ENCODE measurements at regions not wholly inside any gene's neighbourhood (a gene's known extent, or its start where the extent isn't known, plus 50 kb on each side); places are given as distances from the start of the nearest gene placed in this dataset.

DNA sequence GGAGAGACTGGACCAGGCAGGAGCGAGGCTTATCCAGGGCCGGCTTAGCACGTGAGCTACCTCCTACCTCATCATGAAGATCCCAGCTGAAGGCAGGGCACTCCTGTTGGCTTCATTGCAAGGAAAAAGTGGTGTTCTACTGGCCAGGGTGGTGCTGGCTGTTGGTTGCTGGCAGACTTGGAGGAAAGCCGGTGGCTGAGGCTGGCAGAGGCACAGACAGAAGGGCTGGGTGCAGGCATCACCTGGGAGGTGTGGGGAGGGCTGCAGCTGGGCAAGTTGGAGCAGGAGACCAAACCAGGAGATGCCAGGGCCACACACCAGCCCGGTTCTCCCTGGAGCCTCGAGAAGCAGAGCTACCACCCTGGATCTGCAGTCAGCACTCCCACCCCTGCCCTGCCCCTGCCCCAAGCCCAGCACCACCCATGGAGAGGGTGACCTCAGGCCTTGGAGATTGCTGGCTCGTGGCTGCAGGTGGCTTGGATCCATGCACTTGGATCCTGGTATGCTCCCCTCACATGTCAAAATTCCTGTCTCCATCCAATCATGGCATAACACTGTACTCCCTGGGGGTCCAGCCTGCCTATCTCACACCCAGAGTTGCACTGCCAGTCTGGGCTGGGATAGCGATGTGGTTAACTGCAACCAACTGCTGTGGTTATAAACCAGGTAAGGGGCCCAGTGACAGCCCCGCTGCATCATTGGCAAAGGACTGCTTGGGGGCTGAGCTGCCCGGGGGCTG is 49.7 kb downstream of the GLI2 start:
- no peak for DNase-seq (ENCODE audit: low read depth in 2 of 2)

DNA sequence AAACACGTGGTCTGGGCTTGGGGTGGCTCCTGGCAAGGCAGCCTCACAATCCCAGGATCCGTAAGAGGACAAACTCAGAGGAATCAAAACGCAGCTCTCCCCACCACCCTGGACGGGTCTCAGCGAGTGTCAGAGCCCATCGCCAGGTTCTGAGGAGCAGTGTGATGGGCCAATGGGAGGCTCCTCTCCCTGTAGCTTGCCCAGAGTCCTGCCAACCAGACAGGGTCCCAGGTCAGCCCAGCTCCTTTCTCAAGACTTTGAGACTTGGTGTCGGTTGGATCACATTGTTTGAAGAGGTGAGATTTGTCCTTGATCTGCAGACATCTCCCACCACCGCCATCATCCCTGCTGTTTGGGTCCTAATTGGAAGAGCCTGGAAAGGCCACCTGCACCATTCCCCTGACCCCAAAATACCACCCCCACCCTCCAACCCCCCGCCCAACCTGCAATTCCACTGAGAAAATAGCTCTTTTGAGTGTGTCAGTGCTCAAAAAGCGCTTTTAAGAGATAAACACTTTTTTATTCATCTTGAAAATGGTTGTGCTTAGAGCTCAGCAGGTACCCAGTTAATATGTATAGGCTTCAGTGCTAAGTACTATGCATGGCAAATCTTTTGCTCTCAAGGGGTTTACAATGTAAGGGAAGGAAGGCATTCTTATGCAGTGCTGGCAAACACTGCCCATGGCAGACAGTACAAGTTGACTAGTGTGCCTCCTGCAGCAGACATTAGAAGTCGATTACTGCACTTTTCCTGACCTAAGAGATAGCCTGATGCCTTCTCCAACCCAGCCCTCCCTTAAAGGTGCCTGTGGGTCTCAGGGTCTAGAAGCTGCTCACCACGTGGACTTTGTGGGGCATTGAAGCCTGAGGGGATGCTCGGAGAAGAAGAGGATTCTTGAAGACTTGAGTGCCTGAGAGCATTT is 50.6 kb downstream of the GLI2 start:
- no peak for DNase-seq (ENCODE audit: low read depth in 2 of 2)

DNA sequence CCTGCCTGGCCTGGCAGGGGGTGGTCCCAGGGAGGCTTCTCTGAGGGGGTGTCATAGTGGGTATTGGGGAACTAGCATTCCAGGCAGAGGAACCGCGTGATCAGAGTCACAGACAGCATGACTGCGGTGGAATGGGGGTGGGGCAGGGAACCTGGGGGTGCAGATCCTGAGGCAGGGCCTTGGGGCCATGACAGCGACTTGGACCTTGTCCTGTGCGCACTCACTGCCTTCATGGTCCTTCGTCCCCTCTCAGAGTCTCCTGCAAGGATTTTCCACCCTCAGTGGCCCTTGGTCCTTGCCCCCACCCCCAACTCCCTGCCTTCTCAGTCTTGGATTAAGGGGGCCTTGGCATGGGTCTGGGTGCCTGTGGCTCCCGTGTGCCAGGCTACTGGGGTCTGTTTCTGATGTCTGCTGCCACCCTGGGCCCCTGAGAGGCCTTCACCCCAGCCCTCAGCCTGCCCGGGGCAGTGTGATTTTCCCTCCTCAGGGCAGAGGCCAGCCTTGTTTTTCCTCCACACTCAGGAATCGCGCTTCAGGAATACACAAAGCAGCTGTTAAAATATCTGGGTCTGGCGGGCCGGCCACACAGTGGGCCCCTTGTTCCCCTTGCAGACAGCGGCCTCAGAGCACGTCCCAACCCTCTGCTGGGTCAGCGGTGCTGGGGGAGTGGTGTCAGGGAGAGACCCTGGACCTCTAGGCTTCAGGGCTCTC is 51.6 kb downstream of the GLI2 start:
- DNase-seq (ENCODE audit: low read depth in 2 of 2) = no peak

DNA sequence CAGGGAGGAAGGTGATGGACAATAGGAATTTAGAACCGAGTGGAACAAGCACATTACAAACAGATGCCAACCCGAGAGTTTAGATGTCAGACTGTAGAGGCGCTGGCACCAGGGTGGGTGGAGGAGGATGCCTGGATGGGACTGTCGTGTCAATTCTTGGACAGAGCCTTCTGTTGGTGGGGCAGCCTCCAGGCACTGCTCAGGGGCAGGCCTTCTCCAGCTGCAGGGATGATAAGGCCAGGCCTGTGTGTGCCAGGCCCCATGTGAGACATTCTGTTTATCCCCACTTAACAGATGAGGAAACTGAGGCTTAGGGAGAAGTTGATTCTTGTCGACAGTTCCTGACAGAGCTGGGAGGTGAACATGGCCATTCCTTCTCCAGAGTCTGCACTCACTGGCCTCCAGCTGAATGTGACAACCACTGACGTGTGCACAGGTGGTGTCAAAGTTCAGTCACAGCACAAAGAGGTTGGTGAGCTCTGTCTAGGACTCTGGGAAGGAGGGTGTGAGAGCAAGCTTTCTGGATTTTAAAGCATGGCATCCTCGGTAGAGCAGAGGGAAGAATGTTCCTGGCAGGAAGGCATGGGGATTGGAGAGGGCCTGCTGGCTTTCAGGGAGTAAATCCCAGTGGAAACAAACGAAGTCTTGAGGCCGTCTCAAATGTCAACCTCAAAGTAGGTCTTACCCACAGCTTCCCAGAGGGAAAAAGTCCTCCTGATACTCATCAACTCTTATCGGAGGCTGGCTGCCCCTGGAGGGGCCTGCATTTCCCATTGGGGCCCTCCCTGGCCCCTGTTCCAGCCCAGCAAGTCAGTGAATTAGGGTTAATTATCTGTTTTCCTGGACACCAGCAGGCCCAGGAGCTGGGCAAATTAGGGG is 52.4 kb downstream of the GLI2 start:
- DNase-seq (ENCODE audit: low read depth in 2 of 2) = no peak

DNA sequence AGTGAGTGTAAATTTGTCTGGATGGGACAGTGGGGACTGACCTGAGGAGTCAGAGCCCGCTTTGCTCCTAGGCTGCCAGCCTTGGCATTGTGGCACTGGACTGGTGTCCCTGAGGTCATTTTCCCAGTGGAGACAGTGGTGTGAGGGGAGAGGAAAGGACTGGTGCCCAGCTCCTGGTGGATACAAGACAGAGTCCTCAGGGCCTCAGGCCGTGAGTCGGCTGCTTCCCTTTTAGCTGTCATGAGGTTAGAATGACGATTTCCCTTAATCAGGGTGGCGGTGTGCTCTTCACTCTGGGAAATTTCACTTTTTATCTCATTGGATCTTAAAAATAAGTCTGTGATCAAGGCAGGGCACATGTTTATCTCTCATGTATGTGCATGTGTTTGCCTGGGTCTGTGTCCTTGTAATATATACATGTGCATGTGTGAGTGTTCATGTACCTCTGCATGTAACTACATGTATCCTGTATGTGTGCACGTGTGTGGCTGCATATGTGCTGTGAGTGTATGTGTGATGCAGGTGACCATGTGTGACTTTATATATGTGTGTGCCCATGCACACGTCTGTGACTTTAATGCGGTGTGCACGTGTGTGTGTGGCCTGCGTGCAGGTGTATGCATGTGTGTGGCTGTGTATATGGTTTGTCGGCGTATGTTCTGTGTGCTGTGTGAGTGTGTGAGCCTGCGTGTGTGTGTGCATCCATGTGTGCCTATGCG is 55.7 kb downstream of the GLI2 start:
- DNase-seq (ENCODE audit: low read depth in 2 of 2) = no peak

DNA sequence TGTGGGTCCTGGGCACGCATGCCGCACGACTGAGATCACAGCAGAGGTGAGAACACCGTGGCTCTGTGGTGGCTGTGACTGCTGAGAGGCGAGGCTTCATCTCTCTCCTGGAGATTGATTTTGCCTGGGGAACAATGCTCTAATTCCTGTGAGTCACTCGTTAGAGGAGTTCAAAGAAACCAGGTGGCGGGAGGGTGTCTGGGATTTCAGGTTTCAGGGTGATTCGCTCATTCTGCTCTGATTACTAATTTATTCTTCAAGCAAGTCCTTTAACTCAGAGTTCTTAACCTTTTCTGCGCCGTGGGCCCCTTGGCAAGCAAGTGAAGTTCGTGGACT is 56.3 kb downstream of the GLI2 start:
- no peak for DNase-seq (ENCODE audit: low read depth in 2 of 2)

DNA sequence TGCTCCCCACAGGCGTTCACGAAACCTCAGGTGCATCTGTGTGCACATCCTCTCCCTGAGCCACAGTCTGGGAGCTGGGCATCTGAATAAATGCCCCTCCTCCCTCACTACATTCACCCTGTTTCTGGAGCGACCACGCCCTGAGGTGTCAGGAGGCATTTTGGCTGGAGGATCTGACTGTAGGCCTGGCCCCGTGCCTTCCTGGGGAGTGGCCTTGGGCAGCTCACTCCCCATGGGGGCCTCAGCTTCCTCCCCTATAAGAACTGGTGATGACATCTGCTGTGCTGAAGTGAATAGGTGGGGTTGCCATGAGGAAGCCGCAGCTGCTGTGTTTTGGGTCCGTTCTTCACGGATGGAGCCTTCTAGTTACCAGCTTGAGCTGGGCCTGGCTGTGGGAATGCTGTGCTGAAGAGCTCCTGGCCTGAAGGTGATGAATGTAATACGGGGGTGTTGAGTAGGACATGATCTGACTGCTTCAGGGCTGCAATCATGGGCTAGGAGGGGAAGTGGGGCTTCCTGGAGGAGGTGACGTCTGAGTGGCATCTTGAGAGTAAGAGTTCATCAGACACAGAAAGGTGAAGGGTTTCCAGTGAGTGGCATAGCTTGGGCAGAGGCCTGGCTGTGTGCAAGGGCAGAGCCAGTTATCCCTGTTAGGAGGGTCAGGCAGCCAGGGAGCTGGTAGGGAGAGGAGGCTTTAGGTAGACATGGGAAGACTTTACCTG is 58.2 kb downstream of the GLI2 start:
- DNase-seq (ENCODE audit: low read depth in 2 of 2) = no peak

DNA sequence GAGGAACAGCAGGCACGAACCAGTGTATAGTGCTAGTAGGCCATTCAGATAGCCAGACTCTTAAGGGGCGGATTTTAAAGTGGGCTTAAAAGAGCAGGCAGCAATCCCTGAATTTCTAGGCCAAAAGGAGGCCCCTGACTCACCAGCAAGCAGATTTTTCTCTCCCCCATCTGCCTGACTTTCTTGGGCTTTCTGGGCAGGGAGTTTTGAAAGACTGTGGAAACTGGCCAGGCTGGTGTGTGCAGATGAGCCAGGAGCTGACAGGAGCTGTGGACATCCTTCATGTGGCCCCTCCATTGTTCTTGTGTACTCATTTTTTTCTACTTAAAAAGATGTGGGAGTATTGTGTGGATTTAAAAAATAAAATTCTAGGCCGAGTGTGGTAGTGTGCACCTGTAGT is 59.0 kb downstream of the GLI2 start:
- DNase-seq (ENCODE audit: low read depth in 2 of 2) = no peak

DNA sequence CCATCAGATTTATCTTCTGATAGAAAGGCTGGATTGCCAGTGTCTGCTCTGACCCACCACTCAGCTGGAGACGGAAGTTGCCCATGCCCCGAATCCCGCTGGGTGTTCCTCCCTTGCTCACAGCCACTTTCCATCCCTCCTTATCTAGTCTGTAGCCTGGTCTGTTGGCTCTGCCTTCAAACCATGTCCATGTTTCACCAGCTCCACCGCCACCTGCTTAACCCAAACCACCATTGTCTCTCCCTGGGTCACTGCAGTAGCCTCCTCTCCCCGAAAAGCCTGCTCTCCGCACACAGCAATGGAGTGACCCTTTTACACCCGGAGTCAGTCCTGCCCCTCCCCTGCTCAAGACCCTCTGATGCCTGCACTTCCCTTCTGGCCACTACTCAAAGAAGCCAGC is 60.4 kb downstream of the GLI2 start:
- no peak for DNase-seq (ENCODE audit: low read depth in 2 of 2)

DNA sequence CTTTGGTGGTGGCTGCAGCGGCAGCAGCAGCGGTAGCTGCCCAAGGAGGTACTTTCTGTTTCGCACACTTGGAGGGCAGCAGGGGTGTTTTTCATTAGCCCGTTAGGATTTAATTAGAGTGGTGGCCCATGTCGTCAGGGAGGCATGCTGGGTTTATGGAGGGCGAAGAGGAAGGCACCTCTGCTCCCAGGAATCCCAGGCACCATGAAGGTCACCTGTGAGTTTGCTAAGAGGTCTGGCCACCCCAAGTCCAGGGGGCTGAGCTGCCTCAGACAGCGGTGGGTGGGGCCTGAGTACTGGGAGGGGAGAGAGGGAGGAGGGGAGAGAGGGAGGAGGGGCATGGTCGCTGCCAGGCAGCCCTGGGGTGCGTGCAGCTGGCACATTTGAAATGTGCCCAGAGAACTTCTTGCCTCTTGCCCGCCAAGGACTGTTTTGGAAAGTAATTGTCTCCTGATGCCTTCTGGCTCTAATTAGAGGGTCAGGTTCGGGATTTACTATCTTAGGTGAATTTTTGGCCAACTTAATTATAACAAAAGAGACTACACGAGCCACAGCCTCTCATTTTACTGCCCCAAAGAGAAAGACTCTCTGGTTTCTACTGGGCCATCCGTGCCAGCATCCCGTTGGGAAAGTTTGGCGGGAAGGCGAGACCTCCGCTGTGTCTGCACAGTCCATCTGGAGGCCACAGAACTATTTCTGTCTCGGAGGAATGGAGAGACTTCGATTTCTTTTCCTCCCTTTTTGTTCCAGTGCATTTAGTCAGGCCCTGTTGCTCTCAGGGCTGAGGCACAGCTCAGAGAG is 62.0 kb downstream of the GLI2 start:
- no peak for DNase-seq (ENCODE audit: low read depth in 2 of 2)

DNA sequence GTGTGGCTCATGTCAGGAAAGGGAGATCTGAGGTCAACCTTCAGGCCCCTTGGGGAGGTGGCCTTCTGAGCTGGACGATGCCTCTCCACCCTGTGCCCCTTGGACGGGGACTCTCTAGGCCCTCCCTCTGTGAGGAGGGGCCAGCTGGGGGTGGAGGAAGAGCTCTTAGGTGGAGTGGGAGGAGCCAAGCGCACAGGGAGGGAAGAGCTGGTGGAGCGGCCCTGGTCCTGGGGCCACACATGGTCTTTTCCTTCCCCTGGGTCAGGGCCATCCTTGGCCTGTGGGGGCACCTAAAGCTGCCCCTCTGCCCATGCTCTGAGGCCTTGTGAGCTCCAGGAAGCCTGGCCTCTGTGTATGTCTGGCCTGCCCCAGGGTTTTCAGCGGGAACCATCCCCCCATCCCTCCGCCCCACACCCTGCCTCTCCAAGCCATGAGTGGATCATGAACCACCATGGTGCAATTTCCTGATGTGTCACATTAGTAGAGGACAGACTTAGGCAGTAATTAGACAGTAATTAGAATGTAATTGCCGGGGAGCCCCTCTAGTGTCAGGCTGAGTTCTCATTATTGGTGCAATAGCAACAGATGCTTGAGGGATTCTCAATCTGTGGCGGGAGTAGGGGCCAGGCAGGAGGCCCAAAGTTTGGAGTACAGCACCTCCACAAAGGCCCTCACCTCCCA is 63.0 kb downstream of the GLI2 start:
- no peak for DNase-seq (ENCODE audit: low read depth in 2 of 2)

DNA sequence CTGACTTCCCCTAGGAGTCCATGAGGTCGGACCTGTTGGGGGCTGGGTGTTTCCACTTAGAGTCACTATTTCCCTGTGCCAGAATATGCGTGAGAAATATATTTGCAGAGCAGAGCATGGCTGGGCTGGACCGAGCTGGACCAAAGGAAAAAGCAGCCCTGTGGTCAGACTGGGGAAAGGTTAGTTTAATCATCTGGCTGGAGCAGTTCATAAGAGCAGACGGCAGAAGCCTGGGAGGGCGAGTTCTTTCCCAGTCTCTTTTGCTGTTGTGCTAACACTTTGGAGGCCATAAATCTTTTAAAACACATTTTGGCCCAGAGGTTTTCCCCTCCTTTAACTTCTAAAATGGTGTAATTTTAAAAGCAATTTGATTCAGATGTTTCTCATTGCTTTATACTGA is 66.5 kb downstream of the GLI2 start:
- no peak for DNase-seq (ENCODE audit: low read depth in 2 of 2)

DNA sequence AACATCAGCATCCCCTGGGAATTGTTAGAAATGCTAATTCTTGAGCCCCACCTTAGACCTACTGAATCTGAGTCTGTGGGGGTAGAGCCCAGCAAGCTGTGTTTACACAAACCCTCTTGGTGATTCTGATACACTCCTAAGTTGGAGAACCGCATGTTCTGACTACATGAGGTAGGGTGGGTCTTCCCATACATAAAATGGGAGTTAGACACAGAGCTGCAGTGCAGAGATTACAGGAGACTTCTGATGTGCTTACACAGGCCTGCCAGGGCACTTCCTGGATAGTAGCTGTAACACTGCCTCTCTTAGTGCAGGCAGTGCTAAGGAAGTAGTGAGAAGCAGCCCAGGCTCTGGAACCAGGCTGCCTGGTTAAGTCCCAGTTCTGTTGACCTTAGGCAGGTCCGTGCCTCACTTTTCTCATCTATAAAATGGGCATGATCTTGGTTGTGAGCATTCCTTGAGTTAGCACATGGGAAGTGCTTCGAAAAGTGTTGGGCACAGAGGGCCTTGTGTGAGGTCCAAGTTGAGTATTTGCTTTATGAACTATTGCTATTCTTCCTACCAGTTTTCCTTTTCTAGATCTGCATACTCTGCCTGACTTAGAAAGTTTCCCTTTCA is 67.3 kb downstream of the GLI2 start:
- no peak for DNase-seq (ENCODE audit: low read depth in 2 of 2)

DNA sequence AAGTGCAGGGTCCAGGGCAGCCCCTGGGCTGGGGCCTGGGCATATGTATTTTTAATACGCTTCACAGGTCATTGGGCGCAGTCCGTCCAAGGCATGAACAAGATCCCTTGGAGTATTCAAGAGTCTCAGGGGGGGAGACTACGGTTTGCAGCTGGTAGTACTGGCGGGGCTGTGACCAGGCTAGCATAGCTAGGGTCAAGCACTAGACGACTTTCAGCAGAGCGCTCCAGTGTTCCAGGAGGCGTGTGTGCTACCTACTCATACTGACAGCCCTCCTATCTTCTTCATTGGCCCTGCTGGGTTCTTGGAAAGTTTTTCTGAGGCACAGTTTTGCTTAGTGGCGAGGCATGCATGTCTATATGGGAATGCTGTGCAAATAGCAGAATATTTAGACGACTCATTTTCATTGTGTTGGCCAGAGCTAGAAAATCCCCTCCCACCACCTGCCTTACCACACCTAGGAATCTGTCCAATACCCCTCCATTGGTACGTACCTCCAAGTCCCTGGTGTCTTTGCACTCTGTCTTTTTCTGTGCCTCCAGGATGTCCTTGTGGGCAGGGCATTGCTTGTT is 68.2 kb downstream of the GLI2 start:
- DNase-seq (ENCODE audit: low read depth in 2 of 2) = no peak

DNA sequence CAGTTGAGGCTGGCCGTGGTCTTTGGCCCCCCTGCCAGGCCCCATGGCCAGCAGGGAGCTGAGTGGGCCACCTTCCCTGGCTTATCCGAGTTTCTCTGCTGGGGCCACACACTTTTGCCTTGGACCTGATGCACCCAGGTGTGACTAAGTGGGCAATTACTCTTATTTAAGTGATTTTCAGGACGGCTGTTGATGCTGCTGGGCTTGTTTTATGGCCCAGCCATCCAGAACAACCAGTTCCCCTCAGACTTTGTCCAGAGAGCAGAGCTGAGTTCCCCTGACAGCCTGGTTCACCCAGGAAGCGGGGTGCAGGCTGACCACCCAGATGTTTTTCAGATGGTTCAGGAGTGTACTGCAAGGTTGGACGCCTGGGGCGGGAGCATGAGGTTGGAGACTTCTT is 68.8 kb downstream of the GLI2 start:
- no peak for DNase-seq (ENCODE audit: low read depth in 2 of 2)

DNA sequence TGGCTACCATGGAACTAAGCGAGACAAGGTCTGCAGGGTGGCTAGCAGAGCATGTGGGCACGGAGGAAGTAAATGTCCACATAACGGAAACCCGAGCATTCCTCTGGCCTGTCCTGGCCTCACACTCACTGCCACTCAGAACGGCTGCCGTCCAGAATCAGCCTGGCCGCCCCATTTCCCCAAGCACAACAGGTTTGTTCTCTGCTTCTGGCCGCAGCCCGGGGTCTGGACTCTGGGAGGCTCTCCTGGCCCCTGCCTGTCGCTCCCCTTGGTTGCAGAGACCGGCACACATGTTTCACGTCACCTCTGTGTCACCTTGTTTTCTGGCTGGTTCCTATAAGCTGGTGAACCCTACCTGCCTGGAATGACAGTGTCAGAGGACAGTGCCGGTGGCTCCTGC is 69.3 kb downstream of the GLI2 start:
- no peak for DNase-seq (ENCODE audit: low read depth in 2 of 2)

DNA sequence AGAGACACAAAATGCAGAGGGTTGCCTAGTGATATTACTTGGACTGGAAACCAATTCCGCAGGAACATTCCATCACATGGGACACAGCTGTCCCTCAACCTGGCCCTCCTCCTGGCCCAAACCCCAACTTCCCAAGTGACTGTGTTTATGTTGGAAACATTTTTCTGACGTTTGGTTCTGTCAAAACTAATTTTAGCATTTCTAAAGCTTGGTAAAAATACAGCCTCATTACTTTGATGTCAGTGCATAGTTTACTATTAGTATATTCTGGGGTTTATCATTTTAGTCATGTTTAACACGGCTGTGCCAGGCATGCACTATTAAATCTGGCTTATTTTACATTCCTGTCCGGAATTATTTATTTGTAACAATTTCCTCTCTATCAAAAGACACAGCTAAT is 69.9 kb downstream of the GLI2 start:
- no peak for DNase-seq (ENCODE audit: low read depth in 2 of 2)

DNA sequence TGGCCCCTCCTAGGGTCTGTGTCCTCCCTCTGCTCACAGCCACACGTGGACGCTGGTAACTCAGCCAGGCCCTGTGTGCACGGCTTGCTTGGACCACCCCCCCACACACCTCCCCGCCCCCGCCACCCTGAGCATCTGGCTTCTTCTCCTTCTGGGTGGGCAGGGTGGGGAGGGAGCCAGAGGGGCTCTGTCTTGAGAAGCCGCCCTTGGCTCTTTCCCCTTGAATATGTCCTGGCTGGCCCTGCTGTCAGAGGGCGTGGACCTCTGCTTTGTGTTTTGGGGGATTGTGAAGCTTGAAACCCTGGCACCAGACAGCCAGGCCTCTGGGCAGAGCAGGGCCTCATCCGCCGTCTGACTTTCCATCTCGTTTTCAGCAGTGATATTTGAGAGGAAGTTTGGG is 72.1 kb downstream of the GLI2 start:
- no peak for DNase-seq (ENCODE audit: low read depth in 2 of 2)
